ENCODE measurements at regions not wholly inside any gene's neighbourhood (a gene's known extent, or its start where the extent isn't known, plus 50 kb on each side); places are given as distances from the start of the nearest gene placed in this dataset.

DNA sequence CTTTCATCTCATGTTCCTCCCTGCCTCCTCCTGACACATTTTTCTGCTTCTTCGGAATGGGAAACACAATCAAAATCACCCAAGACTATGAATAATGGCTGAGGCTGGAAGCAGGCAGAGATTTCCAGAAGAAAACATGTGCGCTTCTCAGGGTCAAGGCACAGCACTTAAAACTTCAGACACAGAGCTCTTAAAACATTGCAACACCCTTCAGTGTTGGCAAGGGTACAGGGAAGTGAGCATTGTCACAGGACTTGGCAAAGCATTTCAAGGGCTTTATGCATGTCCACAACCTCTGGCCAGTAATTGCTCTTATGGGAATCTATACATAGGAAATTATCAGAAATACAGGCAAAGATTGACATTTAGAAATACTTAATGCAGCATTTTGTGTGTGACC lies 477.6 kb upstream of the KLHL29 start:
- TF ChIP-seq, protein P1, sequence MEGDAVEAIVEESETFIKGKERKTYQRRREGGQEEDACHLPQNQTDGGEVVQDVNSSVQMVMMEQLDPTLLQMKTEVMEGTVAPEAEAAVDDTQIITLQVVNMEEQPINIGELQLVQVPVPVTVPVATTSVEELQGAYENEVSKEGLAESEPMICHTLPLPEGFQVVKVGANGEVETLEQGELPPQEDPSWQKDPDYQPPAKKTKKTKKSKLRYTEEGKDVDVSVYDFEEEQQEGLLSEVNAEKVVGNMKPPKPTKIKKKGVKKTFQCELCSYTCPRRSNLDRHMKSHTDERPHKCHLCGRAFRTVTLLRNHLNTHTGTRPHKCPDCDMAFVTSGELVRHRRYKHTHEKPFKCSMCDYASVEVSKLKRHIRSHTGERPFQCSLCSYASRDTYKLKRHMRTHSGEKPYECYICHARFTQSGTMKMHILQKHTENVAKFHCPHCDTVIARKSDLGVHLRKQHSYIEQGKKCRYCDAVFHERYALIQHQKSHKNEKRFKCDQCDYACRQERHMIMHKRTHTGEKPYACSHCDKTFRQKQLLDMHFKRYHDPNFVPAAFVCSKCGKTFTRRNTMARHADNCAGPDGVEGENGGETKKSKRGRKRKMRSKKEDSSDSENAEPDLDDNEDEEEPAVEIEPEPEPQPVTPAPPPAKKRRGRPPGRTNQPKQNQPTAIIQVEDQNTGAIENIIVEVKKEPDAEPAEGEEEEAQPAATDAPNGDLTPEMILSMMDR (IDR thresholded peaks at IDR 0.05; ENCODE audit: low read depth, low read length, poor library complexity, severe bottlenecking), result no peak
- TF ChIP-seq EZH2phosphoT487 (IDR thresholded peaks at IDR 0.05; ENCODE audit: borderline replicate concordance, low read length), result no peak
